ENCODE measurements at regions not wholly inside any gene's neighbourhood (a gene's known extent, or its start where the extent isn't known, plus 50 kb on each side); places are given as distances from the start of the nearest gene placed in this dataset.
"Not testable (repeated sequence)": the region's sequence is repeated elsewhere in the genome, so short reads cannot be mapped to it uniquely, and the experiment has no call there.

DNA sequence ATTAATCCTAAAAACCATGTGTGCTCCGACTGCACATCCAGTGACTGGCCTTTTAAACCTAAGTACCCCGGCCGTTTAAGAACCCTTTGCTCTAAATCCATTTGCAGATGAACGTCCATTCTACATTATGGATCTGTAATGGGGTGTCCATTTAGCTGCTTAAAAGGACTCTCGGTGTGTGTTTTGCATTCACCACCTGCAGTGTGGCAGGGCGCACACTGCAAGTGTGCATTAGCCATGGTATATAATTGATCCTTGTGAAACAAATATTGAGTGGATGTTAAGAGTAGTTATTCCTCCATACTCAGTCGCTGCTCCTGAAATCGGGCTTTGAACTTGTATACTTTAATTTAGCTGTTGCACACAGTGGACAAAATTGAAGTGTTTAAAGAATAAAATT lies 190.1 kb upstream of the WWC1 start:
- no peak for DNase-seq (ENCODE audit: low read depth)

- DNase-seq (ENCODE audit: low read depth) = not testable (repeated sequence)
Measured at GRCh38 chr5:168103018-168103417, 188.4 kb upstream of the WWC1 start.

GRCh38 chr5:168104350-168104749 lies 187.1 kb upstream of the WWC1 start:
- no peak for DNase-seq (ENCODE audit: low read depth)

DNA sequence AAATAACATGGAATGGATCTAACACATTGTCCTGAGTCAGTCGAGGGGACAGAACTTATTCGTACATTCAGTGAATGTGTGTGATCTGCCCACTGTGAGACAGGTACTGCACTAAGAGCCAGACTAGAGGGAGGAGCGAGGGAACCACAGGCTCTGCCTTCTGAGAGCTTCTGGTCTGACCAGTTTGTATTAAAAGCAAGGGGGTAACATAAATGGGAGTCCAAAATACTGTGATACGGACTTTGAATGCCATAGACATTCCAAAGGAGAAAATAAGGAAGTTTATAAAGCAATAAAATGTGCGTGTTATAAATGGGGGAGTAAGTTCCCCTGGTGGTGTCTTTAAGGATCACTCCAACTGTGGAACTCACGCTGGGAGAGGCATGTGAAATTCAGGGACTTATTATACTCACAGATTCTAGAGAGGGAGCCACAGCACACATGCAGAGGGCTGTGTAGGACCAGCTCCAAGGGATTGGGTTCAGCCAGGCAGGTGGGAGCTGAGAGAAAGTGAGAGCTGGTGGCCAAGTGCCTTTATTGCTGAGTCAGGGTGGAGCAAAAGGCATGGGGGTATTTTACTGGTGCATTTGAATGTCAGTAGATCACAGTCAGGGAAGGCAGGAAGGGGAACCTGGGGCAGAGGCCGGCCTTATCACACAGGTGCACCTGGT lies 186.5 kb upstream of the WWC1 start:
- no peak for DNase-seq (ENCODE audit: low read depth)

DNA sequence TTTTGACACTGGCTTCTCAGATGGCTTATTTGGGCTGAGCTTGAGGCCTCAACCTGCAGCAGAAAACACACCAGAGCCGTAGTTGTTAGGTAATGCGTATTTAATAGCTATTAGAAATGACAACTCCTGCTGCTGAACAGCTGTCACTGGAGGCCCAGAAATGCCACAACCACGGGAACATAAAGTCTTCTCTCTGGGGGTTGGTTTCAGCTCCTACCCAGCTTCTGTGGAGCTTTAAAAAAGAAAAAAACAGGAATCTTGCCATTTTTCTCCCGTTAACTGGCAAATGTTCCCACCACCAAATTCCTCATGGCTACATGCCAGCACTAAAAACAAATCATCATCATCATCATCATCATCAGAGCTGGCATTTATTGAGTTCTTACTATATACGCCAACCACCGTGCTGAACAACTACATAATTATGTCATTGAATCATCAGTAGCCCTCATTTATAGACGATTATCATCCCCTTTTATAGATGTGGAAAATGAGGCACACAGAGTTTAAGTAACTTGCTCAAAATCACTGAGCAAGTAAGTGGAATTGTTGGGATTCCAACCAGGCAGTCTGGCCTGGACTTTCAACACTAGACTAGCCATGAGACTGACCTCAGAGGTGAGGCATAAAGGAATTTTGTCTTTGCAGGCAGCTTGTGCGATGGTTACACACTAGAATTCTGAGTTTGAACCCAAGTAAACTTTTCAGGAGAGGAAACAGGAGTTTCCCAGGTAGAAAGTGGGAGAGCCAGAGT lies 185.3 kb upstream of the WWC1 start:
- DNase-seq (ENCODE audit: low read depth) = peak; percentile 53

GRCh38 chr5:168109441-168109840 lies 182.0 kb upstream of the WWC1 start:
- no peak for DNase-seq (ENCODE audit: low read depth)

GRCh38 chr5:168110384-168110783 lies 181.1 kb upstream of the WWC1 start:
- DNase-seq (ENCODE audit: low read depth) = no peak

- DNase-seq (ENCODE audit: low read depth) = no peak
Measured at GRCh38 chr5:168110870-168111832, 180.3 kb upstream of the WWC1 start.

GRCh38 chr5:168114444-168115017 lies 176.9 kb upstream of the WWC1 start:
- DNase-seq (ENCODE audit: low read depth) = peak; percentile 34

GRCh38 chr5:168117469-168117868 lies 174.0 kb upstream of the WWC1 start:
- no peak for DNase-seq (ENCODE audit: low read depth)

- no peak for DNase-seq (ENCODE audit: low read depth)
Measured at GRCh38 chr5:168118042-168118668, 173.3 kb upstream of the WWC1 start.

DNA sequence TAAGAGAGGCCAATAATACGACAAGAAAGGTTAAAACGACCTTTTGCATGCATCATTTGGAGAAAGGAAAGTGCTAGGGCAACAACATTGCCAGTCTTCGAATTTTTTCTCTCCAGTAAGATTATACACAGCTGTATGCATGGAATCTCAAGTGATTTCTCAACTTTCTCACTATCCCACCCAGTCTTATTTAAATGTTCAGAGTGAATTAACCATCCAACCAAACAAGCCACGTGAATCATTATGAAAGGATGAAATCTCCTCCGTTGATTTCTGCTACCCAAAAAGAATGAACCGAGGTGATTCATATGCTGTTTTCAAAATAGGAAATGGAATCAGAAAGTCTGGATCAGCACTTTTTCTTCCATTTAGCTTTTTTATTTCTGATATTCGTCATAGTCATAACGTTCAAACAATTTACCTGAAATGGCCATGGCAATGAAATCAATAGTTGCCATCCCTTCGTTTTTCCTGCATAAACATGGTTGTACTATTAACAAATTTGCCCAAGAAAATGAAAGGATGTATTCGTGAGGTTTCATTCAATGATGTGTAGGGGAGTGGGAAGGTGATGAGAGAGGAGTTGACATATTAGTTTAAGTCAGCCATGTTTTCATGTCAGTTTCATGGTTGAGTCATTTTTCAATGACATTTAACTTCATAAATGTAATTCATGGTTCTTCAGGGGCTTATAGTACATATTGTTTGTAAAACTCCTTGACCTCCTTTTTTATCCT lies 170.9 kb upstream of the WWC1 start:
- DNase-seq (ENCODE audit: low read depth) = no peak

- no peak for DNase-seq (ENCODE audit: low read depth)
Measured at GRCh38 chr5:168121138-168121494, 170.3 kb upstream of the WWC1 start.

DNA sequence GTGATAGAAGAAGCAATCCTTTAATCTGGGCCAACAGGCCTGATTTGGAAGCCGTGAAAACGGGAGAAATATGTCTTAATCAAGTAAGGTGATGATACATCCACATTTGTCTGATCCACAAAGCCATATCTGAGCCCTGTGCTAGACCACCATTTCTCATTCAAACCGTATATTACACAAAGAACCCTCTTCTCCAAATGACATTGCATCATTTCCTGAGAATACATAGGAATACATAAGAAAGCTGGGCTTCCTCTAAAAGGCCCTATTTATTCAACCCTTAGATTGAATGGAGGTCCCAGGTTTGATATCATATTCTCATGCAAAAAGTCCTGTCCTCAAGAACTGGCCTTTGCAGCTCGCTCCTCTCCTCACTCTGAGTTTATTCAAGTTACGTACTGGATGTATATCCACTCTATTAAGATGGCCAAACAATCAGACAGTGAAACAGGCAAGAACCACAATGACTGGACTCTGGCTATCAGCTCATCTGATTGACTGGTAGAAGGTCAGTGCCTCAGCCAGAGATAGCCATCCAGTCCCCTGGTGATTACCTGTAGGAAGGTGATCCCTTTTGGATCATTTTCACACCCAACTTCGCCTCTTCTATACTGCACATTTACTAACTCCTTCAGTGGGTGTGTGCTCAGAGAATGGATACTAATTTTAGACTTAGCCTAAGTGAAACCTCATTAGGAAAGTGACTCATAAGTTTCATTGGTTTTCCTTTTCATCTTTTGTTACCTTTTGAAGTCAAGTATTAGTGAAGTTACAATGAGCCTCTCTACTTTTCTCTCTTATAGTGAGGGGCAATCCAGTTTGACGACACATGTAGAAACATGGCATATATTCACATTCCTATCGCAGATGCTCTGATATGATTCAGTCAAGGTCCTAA lies 167.6 kb upstream of the WWC1 start:
- no peak for DNase-seq (ENCODE audit: low read depth)

GRCh38 chr5:168125445-168126199 lies 165.8 kb upstream of the WWC1 start:
- no peak for DNase-seq (ENCODE audit: low read depth)

DNA sequence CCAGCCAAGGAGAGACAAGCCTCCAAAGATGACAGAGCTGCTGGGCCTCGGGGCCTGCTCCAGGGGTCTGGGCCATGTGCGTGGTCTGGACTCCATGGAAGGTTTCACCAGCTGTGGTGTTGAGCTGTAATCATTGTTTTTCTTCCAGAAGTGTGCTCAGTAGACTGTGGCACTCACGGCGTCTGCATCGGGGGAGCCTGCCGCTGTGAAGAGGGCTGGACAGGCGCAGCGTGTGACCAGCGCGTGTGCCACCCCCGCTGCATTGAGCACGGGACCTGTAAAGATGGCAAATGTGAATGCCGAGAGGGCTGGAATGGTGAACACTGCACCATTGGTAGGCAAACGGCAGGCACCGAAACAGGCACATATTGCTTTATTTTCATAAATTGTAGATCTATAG lies 164.8 kb upstream of the WWC1 start:
- no peak for DNase-seq (ENCODE audit: low read depth)

DNA sequence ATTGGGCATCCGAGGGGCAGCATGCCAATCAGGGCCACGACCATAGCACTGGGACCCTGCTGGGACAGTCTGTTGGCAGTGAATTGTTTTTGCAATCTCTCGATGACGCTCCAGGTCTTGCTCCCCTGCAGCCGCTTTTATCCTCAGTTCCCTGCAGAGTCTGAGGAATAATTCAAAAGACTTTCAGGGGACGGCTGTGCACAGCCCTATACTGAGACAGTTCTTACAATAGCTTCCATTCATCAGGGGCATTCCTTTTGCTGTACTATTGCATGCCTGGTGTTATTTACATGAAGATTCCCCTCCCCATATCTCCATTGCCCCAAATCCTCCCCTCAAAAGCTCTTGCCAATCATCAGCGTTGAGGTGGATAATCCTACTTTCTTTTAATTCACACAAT lies 163.3 kb upstream of the WWC1 start:
- DNase-seq (ENCODE audit: low read depth) = no peak

DNA sequence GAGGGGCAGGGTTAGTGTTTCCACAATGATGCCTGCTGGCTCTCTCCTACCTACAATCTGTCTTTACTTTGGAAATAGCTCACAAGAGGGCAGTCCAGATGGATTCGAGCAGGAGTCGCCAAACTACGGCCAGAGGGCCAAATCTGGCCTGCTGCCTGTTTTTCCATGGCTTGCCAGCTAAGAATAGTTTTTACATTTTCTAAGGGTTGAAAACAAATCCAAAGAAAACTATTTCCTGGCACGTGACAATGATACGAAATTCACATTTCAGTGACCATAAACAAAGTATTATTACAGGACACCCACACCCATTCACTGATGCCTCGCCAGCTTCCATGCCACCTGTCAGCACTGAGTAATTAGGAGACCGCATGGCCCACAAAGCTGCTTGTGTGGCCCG lies 162.9 kb upstream of the WWC1 start:
- no peak for DNase-seq (ENCODE audit: low read depth)

GRCh38 chr5:168131519-168131918 lies 159.9 kb upstream of the WWC1 start:
- DNase-seq (ENCODE audit: low read depth) = no peak

Measured in GM04504 (cell line).